HG03045 (cell line): ENCODE measurements at regions not wholly inside any gene's neighbourhood (a gene's known extent, or its start where the extent isn't known, plus 50 kb on each side); places are given as distances from the start of the nearest gene placed in this dataset.
"Not testable (repeated sequence)": the region's sequence is repeated elsewhere in the genome, so short reads cannot be mapped to it uniquely, and the experiment has no call there.

Experiments
- ATAC-seq: cut with Tn5 transposase; IDR thresholded peaks from one replicate; pipeline ENCODE4 v1.9.1; 2021; ENCODE audit warnings: mild to moderate bottlenecking, moderate library complexity; ENCODE audit not compliant: unreplicated experiment

- no peak for ATAC-seq
These were observed 159.5 kb downstream of the LY86 start for GRCh38 chr6:6748001-6748400.

DNA sequence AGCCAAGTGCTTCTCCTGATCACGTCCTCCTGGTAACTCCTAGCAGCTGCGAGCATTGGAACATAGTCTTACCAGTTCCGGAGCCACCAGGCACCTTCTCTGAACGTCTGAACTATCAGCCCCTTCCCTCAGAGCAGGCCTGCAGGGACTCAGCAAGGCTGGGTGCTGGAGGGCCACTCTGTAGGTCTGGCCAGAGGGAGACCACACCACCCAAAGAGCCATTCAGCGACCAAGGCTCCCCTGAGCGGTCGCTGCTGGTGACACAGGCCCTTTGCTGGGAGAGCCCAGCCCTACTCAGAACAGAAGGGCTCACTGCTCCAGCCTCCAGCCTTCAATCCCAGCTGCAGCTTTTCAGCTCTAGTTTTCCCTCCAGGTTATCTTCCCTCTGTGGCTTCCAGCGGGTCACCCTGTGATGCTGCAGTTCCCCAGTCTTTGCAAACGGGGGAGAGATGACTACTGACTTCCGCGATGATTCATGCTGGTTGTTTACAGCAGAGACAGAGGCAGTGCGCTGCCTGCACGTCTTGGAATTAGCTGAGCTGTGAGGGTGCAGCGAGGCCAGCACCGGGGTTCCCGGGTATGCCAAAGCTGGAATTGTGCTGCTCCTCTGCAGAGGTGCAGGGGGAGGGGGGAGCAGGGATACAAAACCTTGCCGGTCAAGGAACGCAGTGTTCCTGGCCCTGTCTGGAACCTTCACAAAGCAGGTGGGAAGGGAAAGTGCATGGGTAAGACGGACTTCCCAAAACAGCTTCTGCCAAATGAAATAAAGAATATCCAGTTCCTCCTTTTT is 161.4 kb downstream of the LY86 start:
- ATAC-seq = no peak

DNA sequence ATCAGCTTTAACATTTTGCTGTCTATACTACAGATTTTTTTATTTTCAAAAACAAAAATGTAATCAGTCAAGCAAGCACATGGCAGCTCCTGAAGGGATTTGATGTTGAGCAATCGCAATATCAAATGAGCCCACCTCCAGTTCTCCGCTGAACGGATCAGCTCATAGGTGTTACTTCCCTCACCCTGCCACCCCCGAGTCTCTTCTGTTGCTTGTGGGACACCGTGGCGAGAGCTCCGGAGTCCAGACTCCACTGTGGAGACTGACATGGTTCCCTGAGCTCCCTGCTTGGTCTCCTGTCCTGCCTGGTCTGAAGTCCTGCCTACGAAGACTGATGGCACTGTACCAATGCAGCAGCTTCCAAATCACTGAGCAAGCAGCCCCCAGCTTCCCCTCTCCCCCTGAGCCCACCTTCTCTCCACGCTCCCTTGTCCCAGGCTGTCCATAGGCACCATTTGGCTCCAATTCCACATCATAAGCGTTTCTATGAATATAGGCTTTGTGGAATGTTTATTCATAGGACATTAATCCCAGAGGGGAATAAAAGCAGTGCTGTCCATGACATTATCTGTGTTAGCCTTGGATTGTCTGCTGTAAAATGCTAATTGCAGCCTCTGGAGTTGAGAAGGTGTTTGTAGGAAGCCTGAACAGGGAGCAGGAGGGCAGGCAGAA is 162.2 kb downstream of the LY86 start:
- no peak for ATAC-seq

- ATAC-seq = no peak
These were observed 162.7 kb downstream of the LY86 start for GRCh38 chr6:6751266-6751596.

DNA sequence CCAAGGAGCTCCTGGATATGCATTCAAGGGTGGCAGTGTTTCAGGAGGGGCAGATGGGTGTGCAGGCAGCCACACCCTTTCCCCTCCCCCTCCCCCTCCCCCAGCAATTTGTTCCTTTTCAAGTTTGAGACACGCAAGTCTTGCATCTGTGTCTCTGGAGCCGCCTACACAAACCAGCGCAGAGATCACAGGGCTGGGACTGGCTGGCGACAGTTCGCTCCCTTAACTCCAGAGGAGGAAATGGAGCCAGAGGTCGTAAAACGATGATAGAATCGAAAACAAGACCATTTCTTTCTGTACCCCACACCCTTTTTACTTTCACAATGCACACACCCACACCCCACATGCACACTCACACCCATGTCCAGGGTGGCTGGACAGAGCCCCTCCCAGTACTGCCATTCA is 163.1 kb downstream of the LY86 start:
- ATAC-seq = no peak

GRCh38 chr6:6752129-6752528 is 163.6 kb downstream of the LY86 start:
- no peak for ATAC-seq

DNA sequence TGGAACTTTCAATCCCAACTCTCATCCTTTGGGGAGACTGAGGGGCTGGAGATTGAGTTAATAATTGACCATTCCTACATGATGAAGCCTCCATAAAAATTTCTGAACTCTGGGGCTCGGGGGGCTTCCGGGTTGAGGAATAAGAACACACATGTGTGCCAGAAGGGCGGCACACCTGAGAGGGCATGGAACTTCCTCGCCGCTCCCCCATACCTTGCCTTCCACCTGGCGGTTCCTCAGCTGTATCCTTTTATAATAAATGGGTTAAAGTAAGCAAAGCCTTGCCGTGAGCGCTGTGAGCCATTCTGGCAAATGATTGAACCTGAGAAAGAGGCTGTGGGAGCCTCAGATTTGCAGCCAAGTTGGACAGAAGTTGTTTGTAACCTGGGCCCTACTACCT is 164.8 kb downstream of the LY86 start:
- no peak for ATAC-seq

GRCh38 chr6:6756526-6756925 is 168.0 kb downstream of the LY86 start:
- ATAC-seq = no peak

- no peak for ATAC-seq
These were observed 170.0 kb downstream of the LY86 start for GRCh38 chr6:6758546-6758914.

- ATAC-seq = peak; percentile 81
These were observed 170.6 kb downstream of the LY86 start for GRCh38 chr6:6758915-6759654.

DNA sequence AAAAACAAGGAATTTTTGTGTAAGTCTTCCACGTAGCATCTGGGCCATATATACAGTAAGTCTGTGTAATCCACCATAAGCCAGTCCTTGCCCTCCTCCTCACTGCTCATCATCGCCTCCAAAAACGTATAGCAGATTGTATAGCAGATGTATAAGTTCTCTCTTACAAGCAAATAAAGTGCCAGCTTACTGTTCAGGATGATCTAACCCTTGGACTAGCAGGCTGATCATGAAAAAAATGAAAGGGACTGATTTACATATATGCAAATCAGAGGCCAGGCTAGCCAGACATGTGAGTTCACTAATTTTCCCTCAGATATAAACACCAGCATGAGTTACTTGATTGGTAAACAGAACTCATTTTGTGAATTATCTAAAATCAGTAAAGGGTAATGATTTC is 171.5 kb downstream of the LY86 start:
- no peak for ATAC-seq

GRCh38 chr6:6762566-6762965 is 174.0 kb downstream of the LY86 start:
- not testable (repeated sequence) for ATAC-seq

GRCh38 chr6:6764764-6765434 is 176.4 kb downstream of the LY86 start:
- ATAC-seq = no peak

DNA sequence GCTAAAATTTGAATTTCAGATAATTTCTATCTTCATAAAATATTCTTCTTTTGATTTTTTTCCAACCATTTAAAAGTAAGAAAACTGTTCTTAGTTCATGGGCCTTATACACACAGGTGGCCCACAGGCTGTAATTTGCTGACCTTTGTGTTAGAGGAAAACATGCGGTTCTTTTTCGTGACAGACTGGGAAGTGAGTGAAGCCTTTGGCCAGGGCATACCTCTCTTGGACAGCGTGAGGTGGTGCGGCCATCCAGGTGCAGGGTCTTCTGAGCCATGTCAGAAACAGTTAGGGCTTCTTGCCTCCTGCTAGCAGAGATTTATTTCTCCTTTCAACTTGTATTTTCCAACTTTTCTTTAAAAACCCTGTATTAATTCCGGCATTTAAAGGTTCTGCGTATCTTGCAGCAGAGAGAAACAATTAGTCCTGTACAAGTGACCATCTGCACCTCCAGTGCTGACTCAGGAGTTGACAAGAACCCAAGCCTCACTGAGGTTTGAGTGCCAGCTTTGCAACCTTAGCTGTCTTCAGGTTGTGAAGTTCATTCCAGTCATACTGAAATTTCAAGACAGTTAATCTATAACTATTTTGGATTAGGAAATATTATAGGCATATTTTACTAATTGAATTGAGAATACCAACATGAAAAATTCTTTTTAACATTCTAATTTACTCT is 177.8 kb downstream of the LY86 start:
- ATAC-seq = no peak

GRCh38 chr6:6769466-6769865 is 180.9 kb downstream of the LY86 start:
- no peak for ATAC-seq

- no peak for ATAC-seq
These were observed 182.9 kb downstream of the LY86 start for GRCh38 chr6:6771224-6771945.

DNA sequence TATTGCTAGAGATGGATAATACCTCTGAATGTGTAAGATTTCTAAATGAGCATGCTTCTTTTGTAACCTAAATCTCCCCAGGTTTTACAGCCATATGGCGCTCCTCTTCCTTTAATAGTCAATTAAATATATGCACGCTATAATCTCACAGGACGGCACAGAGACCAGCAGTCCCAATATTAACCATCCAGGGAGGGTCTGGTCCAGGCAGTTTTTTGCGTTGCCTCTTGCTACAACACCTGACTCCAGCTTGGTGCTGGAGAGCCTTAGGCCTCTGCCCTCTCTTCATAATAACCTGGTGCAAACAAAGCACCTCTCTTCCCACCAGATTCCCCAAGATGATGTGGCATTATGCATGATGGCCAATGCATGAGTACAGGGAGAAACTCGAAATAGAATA is 183.4 kb downstream of the LY86 start:
- no peak for ATAC-seq

DNA sequence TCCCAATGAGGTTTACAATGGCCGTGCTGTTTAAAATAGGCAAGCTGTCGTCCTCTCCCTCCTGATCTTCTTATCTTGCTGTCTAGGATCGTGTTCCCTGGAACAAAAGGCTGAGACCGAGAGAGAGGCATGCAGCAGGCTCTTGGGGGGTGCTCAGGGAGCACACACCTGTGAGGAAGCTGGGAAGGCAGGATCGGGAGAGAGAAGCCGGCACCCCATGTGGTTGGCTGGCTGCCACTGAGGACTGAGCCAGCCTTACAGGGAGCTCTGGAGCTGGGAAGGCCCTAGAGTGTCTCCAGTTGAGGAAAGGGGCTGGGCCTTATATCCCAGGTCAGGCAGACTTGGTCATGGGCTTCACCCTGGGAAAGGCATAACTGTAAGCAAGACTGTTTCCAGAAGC is 184.2 kb downstream of the LY86 start:
- ATAC-seq = no peak

GRCh38 chr6:6775074-6775473 is 186.6 kb downstream of the LY86 start:
- ATAC-seq = no peak

GRCh38 chr6:6780231-6780630 is 191.7 kb downstream of the LY86 start:
- ATAC-seq = no peak
